ENCODE measurements at regions not wholly inside any gene's neighbourhood (a gene's known extent, or its start where the extent isn't known, plus 50 kb on each side); places are given as distances from the start of the nearest gene placed in this dataset.

GRCh38 chr9:129483415-129484351 is 137.2 kb downstream of the C9orf50 start:
- TF ChIP-seq EZH2phosphoT487 (IDR thresholded peaks at IDR 0.05; ENCODE audit: borderline replicate concordance, low read length), result no peak
- TF ChIP-seq CTCF (IDR thresholded peaks at IDR 0.05; ENCODE audit: low read depth, low read length, poor library complexity, severe bottlenecking), result no peak
- no peak overlapping the region for H3K4me3 ChIP-seq (ENCODE audit: low read length)
- H3F3A ChIP-seq (ENCODE audit: control insufficient read depth, insufficient read depth), result no peaks in the 10 kb centered on the region
- peaks cover 36% of the 10 kb centered on the region for H3K27me3 ChIP-seq (ENCODE audit: control insufficient read depth, low read length)
- no peak overlapping the region for H3K4me2 ChIP-seq (ENCODE audit: low read length)
- no peaks in the 10 kb centered on the region for H3K36me3 ChIP-seq (ENCODE audit: control insufficient read depth, low read length)
- no peaks in the 10 kb centered on the region for H3K9me3 ChIP-seq (ENCODE audit: control insufficient read depth, insufficient read depth, low read length)
- H3K27ac ChIP-seq (ENCODE audit: low read depth, low read length), result no peak overlapping the region
- H3K79me2 ChIP-seq (ENCODE audit: control insufficient read depth, low read length), result no peaks in the 10 kb centered on the region; the same call in 1 of the 2 replicates
- H4K20me1 ChIP-seq (ENCODE audit: control insufficient read depth, insufficient read depth, low read depth, low read length), result no peaks in the 10 kb centered on the region
- no peaks in the 10 kb centered on the region for H3K9me2 ChIP-seq (replicated peaks; ENCODE audit: control insufficient read depth, low read length)
- H3K4me1 ChIP-seq (ENCODE audit: control insufficient read depth, low read length), result peaks cover 7% of the 10 kb centered on the region

GRCh38 chr9:129482521-129483414 is 138.1 kb downstream of the C9orf50 start:
- Histone ChIP-seq H4K20me1 (ENCODE audit: control insufficient read depth, insufficient read depth, low read depth, low read length) (no peaks in the 10 kb centered on the region), H3K4me3 (ENCODE audit: low read length) (no peak overlapping the region), H3K4me2 (ENCODE audit: low read length) (no peak overlapping the region), H3K79me2 (ENCODE audit: control insufficient read depth, low read length) (no peaks in the 10 kb centered on the region; the same call in 1 of the 2 replicates), H3K9me3 (ENCODE audit: control insufficient read depth, insufficient read depth, low read length) (no peaks in the 10 kb centered on the region), H3K27me3 (ENCODE audit: control insufficient read depth, low read length) (peaks cover 28% of the 10 kb centered on the region), H3K27ac (ENCODE audit: low read depth, low read length) (no peak overlapping the region), H3F3A (ENCODE audit: control insufficient read depth, insufficient read depth) (no peaks in the 10 kb centered on the region), H3K4me1 (ENCODE audit: control insufficient read depth, low read length) (peaks cover under 1% of the 10 kb centered on the region; the same call in 1 of the 2 replicates), H3K9me2 (replicated peaks; ENCODE audit: control insufficient read depth, low read length) (no peaks in the 10 kb centered on the region), H3K36me3 (ENCODE audit: control insufficient read depth, low read length) (no peaks in the 10 kb centered on the region)
- no peak for TF ChIP-seq CTCF (IDR thresholded peaks at IDR 0.05; ENCODE audit: low read depth, low read length, poor library complexity, severe bottlenecking)
- TF ChIP-seq EZH2phosphoT487 (IDR thresholded peaks at IDR 0.05; ENCODE audit: borderline replicate concordance, low read length), result no peak

- no peak overlapping the region for H3K27ac ChIP-seq (ENCODE audit: low read depth, low read length)
- H3F3A ChIP-seq (ENCODE audit: control insufficient read depth, insufficient read depth), result no peaks in the 10 kb centered on the region
- H3K9me2 ChIP-seq (replicated peaks; ENCODE audit: control insufficient read depth, low read length), result no peaks in the 10 kb centered on the region
- H3K36me3 ChIP-seq (ENCODE audit: control insufficient read depth, low read length), result no peaks in the 10 kb centered on the region
- TF ChIP-seq EZH2phosphoT487 (IDR thresholded peaks at IDR 0.05; ENCODE audit: borderline replicate concordance, low read length) (no peak), CTCF (IDR thresholded peaks at IDR 0.05; ENCODE audit: low read depth, low read length, poor library complexity, severe bottlenecking) (no peak)
- H3K4me3 ChIP-seq (ENCODE audit: low read length), result no peak overlapping the region
- no peaks in the 10 kb centered on the region for H3K9me3 ChIP-seq (ENCODE audit: control insufficient read depth, insufficient read depth, low read length)
- peaks cover 20% of the 10 kb centered on the region for H3K27me3 ChIP-seq (ENCODE audit: control insufficient read depth, low read length)
- no peaks in the 10 kb centered on the region for H3K4me1 ChIP-seq (ENCODE audit: control insufficient read depth, low read length)
- H4K20me1 ChIP-seq (ENCODE audit: control insufficient read depth, insufficient read depth, low read depth, low read length), result no peaks in the 10 kb centered on the region
- H3K79me2 ChIP-seq (ENCODE audit: control insufficient read depth, low read length), result no peaks in the 10 kb centered on the region
- no peak overlapping the region for H3K4me2 ChIP-seq (ENCODE audit: low read length)
These were observed 138.9 kb downstream of the C9orf50 start for GRCh38 chr9:129481810-129482511.

All from DOHH2 (cell line).